Panc1 (cell line): ENCODE measurements at regions not wholly inside any gene's neighbourhood (a gene's known extent, or its start where the extent isn't known, plus 50 kb on each side); places are given as distances from the start of the nearest gene placed in this dataset.

Experiments
- ATAC-seq: fragments of 200-7000 bp; cut with Tn5 transposase; 2 replicates; pipeline ENCODE4 v1.9.1; 2020; ENCODE audit warnings: mild to moderate bottlenecking, moderate library complexity
- BruUV-seq: library from RNA; stranded (reverse); fragments of 400-500 nt; replicated peaks from 2 replicates; lab custom pipeline; 2021; lab: Mats Ljungman, UMichigan
- CTCF ChIA-PET: fragments of 300-600 bp; sonication (Branson Sonifier 250); formaldehyde crosslinking; loops from one replicate; lab custom pipeline; 2022; ENCODE audit warnings: antibody characterized with exemption; lab: Charles Lee
- POLR2A ChIA-PET: fragments of 300-600 bp; sonication (Branson Sonifier 250); formaldehyde crosslinking; loops from one replicate; lab custom pipeline; 2022; ENCODE audit warnings: antibody characterized with exemption; lab: Charles Lee
- DNase-seq: peaks from one replicate; pipeline ENCODE4 v3.0.0-alpha.2; 2010; ENCODE audit warnings: low read depth, low spot score
- H3K27ac ChIP-seq: 2 replicates; pipeline ENCODE4 v1.5.1; 2011; ENCODE audit warnings: mild to moderate bottlenecking, low read length, inconsistent platforms
- H3K27me3 ChIP-seq: fragments of 200-500 bp; sonication (Bioruptor generic); 2 replicates; pipeline ENCODE4 v1.6.0; 2014; ENCODE audit warnings: low read length, inconsistent platforms; ENCODE audit not compliant: control insufficient read depth, insufficient read depth
- H3K36me3 ChIP-seq: fragments of 200-500 bp; sonication (Bioruptor generic); 2 replicates; pipeline ENCODE4 v1.5.1; 2014; ENCODE audit warnings: inconsistent platforms, mild to moderate bottlenecking, low read length, moderate library complexity; ENCODE audit not compliant: control insufficient read depth, insufficient read depth
- H3K4me1 ChIP-seq: 2 replicates; pipeline ENCODE4 v1.5.1; 2011; ENCODE audit warnings: inconsistent platforms, mild to moderate bottlenecking, low read length, moderate library complexity; ENCODE audit not compliant: control insufficient read depth, insufficient read depth
- H3K4me3 ChIP-seq, 2 experiments: 2 replicates each; pipeline ENCODE4 v1.5.1; 2011 to 2012; ENCODE audit warnings: low read depth in 2 of 2, low read length in 2 of 2, mild to moderate bottlenecking in 2 of 2, inconsistent platforms in 1 of 2, moderate library complexity in 1 of 2
- H3K9me3 ChIP-seq: fragments of 200-500 bp; sonication (Bioruptor generic); 2 replicates; pipeline ENCODE4 v1.5.1; 2014; ENCODE audit warnings: low read depth, mild to moderate bottlenecking, inconsistent platforms, low read length, moderate library complexity; ENCODE audit not compliant: control insufficient read depth, insufficient read depth
- POLR2AphosphoS5 ChIP-seq: IDR thresholded peaks from 2 replicates; pipeline ENCODE4 v1.6.1; 2012; ENCODE audit warnings: mild to moderate bottlenecking, low read depth, low read length, moderate library complexity
- SIN3A ChIP-seq: IDR thresholded peaks from 2 replicates; pipeline ENCODE4 v1.6.1; 2012; ENCODE audit warnings: low read depth, mild to moderate bottlenecking, low read length, moderate library complexity, borderline replicate concordance; ENCODE audit not compliant: insufficient read depth
- TCF7L2 ChIP-seq: IDR thresholded peaks from 2 replicates; pipeline ENCODE4 v1.6.1; 2011; ENCODE audit warnings: mild to moderate bottlenecking, low read depth, low read length, inconsistent platforms
- in situ Hi-C: cut with HindIII; loops from 2 replicates; pipeline ENCODE4 v1.10.0; 2016; ENCODE audit warnings: low sequenced_read_pairs, low pct_unique_long_range_greater_than_20kb
- intact Hi-C: fragments of 100-400 bp; cut with micrococcal nuclease; formaldehyde crosslinking; loops from one replicate; pipeline ENCODE4 v1.10.0; 2022; ENCODE audit not compliant: unreplicated experiment
- TF ChIP-seq, protein P1 (sequence below): fragments of 450-650 bp; IDR thresholded peaks from 2 replicates; pipeline ENCODE4 v1.5.1; 2017; ENCODE audit warnings: mild to moderate bottlenecking
- TF ChIP-seq, protein P2 (sequence below), 2 experiments: IDR thresholded peaks; 2 replicates each; pipeline ENCODE4 v1.6.1; 2011 to 2012; ENCODE audit warnings: low read depth in 2 of 2, control low read depth in 1 of 2, low read length in 1 of 2, mild to moderate bottlenecking in 1 of 2, moderate library complexity in 1 of 2; ENCODE audit not compliant: insufficient read depth in 1 of 2

DNA sequence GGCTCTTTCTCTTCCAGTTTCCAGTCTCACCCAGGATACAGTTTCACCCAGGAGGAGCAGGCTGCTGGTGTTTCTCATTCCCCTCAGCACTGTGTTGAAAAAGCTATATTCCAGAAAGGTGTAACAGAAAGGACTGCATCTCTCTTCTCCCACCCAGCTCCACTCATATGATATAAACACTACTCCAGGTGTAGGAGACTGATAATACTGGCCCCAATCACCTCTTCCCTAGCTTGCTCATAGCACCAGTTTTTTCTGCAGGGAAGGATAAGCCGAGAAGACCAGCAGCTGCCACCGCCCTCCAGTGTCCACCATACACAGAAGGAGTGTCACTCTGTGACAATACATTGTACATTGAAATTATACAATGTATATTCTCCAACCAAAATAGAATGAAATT is 105.5 kb upstream of the STK26 start:
- H3K36me3 ChIP-seq: no peaks in the 10 kb centered on the region
- in situ Hi-C loops: no loop called here
- no peaks in the 10 kb centered on the region for H3K4me1 ChIP-seq
- H3K27ac ChIP-seq: no peak overlapping the region
- DNase-seq (no peak), ATAC-seq (no peak)
- TF ChIP-seq, protein P1, sequence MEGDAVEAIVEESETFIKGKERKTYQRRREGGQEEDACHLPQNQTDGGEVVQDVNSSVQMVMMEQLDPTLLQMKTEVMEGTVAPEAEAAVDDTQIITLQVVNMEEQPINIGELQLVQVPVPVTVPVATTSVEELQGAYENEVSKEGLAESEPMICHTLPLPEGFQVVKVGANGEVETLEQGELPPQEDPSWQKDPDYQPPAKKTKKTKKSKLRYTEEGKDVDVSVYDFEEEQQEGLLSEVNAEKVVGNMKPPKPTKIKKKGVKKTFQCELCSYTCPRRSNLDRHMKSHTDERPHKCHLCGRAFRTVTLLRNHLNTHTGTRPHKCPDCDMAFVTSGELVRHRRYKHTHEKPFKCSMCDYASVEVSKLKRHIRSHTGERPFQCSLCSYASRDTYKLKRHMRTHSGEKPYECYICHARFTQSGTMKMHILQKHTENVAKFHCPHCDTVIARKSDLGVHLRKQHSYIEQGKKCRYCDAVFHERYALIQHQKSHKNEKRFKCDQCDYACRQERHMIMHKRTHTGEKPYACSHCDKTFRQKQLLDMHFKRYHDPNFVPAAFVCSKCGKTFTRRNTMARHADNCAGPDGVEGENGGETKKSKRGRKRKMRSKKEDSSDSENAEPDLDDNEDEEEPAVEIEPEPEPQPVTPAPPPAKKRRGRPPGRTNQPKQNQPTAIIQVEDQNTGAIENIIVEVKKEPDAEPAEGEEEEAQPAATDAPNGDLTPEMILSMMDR: no peak
- no peak for TF ChIP-seq TCF7L2
- TF ChIP-seq, protein P2, sequence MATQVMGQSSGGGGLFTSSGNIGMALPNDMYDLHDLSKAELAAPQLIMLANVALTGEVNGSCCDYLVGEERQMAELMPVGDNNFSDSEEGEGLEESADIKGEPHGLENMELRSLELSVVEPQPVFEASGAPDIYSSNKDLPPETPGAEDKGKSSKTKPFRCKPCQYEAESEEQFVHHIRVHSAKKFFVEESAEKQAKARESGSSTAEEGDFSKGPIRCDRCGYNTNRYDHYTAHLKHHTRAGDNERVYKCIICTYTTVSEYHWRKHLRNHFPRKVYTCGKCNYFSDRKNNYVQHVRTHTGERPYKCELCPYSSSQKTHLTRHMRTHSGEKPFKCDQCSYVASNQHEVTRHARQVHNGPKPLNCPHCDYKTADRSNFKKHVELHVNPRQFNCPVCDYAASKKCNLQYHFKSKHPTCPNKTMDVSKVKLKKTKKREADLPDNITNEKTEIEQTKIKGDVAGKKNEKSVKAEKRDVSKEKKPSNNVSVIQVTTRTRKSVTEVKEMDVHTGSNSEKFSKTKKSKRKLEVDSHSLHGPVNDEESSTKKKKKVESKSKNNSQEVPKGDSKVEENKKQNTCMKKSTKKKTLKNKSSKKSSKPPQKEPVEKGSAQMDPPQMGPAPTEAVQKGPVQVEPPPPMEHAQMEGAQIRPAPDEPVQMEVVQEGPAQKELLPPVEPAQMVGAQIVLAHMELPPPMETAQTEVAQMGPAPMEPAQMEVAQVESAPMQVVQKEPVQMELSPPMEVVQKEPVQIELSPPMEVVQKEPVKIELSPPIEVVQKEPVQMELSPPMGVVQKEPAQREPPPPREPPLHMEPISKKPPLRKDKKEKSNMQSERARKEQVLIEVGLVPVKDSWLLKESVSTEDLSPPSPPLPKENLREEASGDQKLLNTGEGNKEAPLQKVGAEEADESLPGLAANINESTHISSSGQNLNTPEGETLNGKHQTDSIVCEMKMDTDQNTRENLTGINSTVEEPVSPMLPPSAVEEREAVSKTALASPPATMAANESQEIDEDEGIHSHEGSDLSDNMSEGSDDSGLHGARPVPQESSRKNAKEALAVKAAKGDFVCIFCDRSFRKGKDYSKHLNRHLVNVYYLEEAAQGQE (IDR thresholded peaks at IDR 0.05; ENCODE audit: insufficient read depth in 1 of 2, low read depth in 2 of 2, low read length in 1 of 2): no peak
- no peak for TF ChIP-seq POLR2AphosphoS5
- no peak for TF ChIP-seq SIN3A
- no peaks in the 10 kb centered on the region; the same call in 1 of the 2 replicates for H3K27me3 ChIP-seq
- no TSS peak for BruUV-seq
- intact Hi-C loops: no loop called here
- ChIA-PET POLR2A (no interaction called here), CTCF (interaction anchor here (0.6 kb wide), 1 partner anchor 37 kb away, joined by 3 read pairs; no protein-coding TSS in a partner anchor)
- no peak overlapping the region for H3K4me3 ChIP-seq
- H3K9me3 ChIP-seq: no peaks in the 10 kb centered on the region

DNA sequence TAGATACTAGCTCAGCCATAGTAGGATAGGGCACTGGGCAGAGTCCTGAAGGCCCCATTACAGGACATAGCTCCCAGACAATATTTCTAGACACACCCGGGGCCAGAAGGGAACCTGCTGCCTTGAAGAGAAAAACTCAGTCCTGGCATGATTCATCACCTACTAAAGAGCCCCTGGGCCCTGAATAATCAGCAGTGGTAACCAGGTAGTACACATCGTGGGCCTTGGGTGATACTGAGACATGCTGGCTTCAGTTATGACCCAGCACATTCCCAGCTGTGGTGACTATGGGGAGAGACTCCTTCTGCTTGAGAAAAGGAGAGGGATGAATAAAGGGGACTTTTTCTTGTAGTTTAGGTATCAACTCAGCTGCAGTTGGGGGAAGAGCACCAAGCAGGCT is 104.3 kb upstream of the STK26 start:
- no peaks in the 10 kb centered on the region for H3K9me3 ChIP-seq
- H3K4me3 ChIP-seq: no peak overlapping the region
- no peaks in the 10 kb centered on the region for H3K4me1 ChIP-seq
- ChIA-PET POLR2A (no interaction called here), CTCF (no interaction called here)
- ATAC-seq (no peak), DNase-seq (no peak)
- H3K27me3 ChIP-seq: no peaks in the 10 kb centered on the region; the same call in 1 of the 2 replicates
- in situ Hi-C loops (no loop called here), intact Hi-C loops (no loop called here)
- no peaks in the 10 kb centered on the region for H3K36me3 ChIP-seq
- TF ChIP-seq TCF7L2: no peak
- TF ChIP-seq POLR2AphosphoS5: no peak
- TF ChIP-seq, protein P1: no peak
- no peak for TF ChIP-seq SIN3A
- TF ChIP-seq, protein P2 (IDR thresholded peaks at IDR 0.05; ENCODE audit: insufficient read depth in 1 of 2, low read depth in 2 of 2, low read length in 1 of 2): no peak
- no TSS peak for BruUV-seq
- H3K27ac ChIP-seq: no peak overlapping the region
